GM12873 (cell line): ENCODE measurements at regions not wholly inside any gene's neighbourhood (a gene's known extent, or its start where the extent isn't known, plus 50 kb on each side); places are given as distances from the start of the nearest gene placed in this dataset.

Experiments
- CTCF ChIP-seq: IDR thresholded peaks from 2 replicates; pipeline ENCODE4 v1.5.1; 2012; ENCODE audit warnings: low read depth, mild to moderate bottlenecking, moderate library complexity, low read length, control low read depth; ENCODE audit not compliant: insufficient read depth; ENCODE audit errors: missing control alignments

GRCh38 chr4:126328914-126329313 lies 1014.2 kb downstream of the FAT4 start:
- no peak for TF ChIP-seq CTCF

- TF ChIP-seq CTCF = no peak
Measured at GRCh38 chr4:126338548-126338947, 1023.8 kb downstream of the FAT4 start.

- TF ChIP-seq CTCF = no peak
Measured at GRCh38 chr4:126341927-126342326, 1027.2 kb downstream of the FAT4 start.

GRCh38 chr4:126344472-126344871 lies 1029.7 kb downstream of the FAT4 start:
- no peak for TF ChIP-seq CTCF

GRCh38 chr4:126346654-126347053 lies 1031.9 kb downstream of the FAT4 start:
- TF ChIP-seq CTCF = no peak

- TF ChIP-seq CTCF = no peak
Measured at GRCh38 chr4:126354784-126355183, 1040.0 kb downstream of the FAT4 start.

- no peak for TF ChIP-seq CTCF
Measured at GRCh38 chr4:126358041-126358440, 1043.3 kb downstream of the FAT4 start.
